Endothelial cell of umbilical vein (primary cell): ENCODE measurements at regions not wholly inside any gene's neighbourhood (a gene's known extent, or its start where the extent isn't known, plus 50 kb on each side); places are given as distances from the start of the nearest gene placed in this dataset.

ENCODE experiments used
- BruUV-seq: library from RNA; stranded (reverse); fragments of 400-500 nt; replicated peaks from 2 replicates; lab custom pipeline; 2021; lab: Mats Ljungman, UMichigan
- CTCF ChIA-PET: fragments of 300-600, 350-600 bp; sonication (Branson Sonifier 250); formaldehyde crosslinking; loops from one replicate; lab custom pipeline; 2021; ENCODE audit warnings: antibody characterized with exemption, inconsistent platforms; lab: Charles Lee
- POLR2A ChIA-PET: fragments of 300-600, 350-600 bp; sonication (Branson Sonifier 250); formaldehyde crosslinking; loops from one replicate; lab custom pipeline; 2021; ENCODE audit warnings: antibody characterized with exemption, inconsistent platforms; lab: Charles Lee
- DNase-seq: peaks from one replicate; pipeline ENCODE4 v3.0.0-alpha.2; 2011; ENCODE audit warnings: low read depth, low spot score
- FAIRE-seq: peaks from 2 replicates; lab custom pipeline; 2011; peaks lifted over from hg19 to GRCh38; lab: Jason Lieb, UNC
- H2AFZ ChIP-seq: 2 replicates; pipeline ENCODE4 v1.6.0; 2012; ENCODE audit warnings: low read depth, low read length, control low read depth, inconsistent platforms
- H3K27ac ChIP-seq: 2 replicates; pipeline ENCODE4 v1.5.1; 2011; ENCODE audit warnings: low read depth, mild to moderate bottlenecking, control low read depth, low read length, moderate library complexity; ENCODE audit not compliant: insufficient read depth
- H3K27me3 ChIP-seq, 2 experiments: 2 replicates each; pipeline versions ENCODE4 v1.6.0 to v1.6.1; 2011; ENCODE audit warnings: low read length in 2 of 2, mixed read lengths in 1 of 2; ENCODE audit not compliant: control insufficient read depth in 2 of 2, insufficient read depth in 2 of 2
- H3K36me3 ChIP-seq, 2 experiments: 2 replicates in 1 of 2; 3 replicates in 1 of 2; pipeline ENCODE4 v1.5.1; 2011; ENCODE audit warnings: low read length in 2 of 2, mild to moderate bottlenecking in 1 of 2, moderate library complexity in 1 of 2; ENCODE audit not compliant: control insufficient read depth in 2 of 2, insufficient read depth in 2 of 2; ENCODE audit errors: extremely low read depth in 1 of 2
- H3K4me1 ChIP-seq: 3 replicates; pipeline ENCODE4 v1.5.1; 2011; ENCODE audit warnings: mild to moderate bottlenecking, low read length; ENCODE audit not compliant: control insufficient read depth, insufficient read depth; ENCODE audit errors: extremely low read depth
- H3K4me2 ChIP-seq: 2 replicates; pipeline ENCODE4 v1.6.1; 2011; ENCODE audit warnings: low read length, control low read depth, mixed read lengths; ENCODE audit not compliant: insufficient read depth
- H3K4me3 ChIP-seq, 3 experiments: fragments of 200-600 bp in 1 of 3; sonication (generic), shearing (Covaris generic) in 1 of 3; replicated peaks in 1 of 3; 2 replicates each; pipeline ENCODE4 v1.5.1; 2011 to 2016; ENCODE audit warnings: control low read depth in 3 of 3, low read length in 3 of 3, mild to moderate bottlenecking in 2 of 3, inconsistent platforms in 1 of 3, low read depth in 1 of 3, moderate library complexity in 1 of 3; ENCODE audit not compliant: insufficient read depth in 1 of 3
- H3K79me2 ChIP-seq: 2 replicates; pipeline ENCODE4 v1.6.0; 2012; ENCODE audit warnings: low read length, inconsistent platforms; ENCODE audit not compliant: control insufficient read depth, insufficient read depth
- H3K9ac ChIP-seq: replicated peaks from 2 replicates; pipeline ENCODE3; 2011; ENCODE audit warnings: low read length, control low read depth; ENCODE audit not compliant: insufficient read depth; ENCODE audit errors: extremely low read depth
- H3K9me1 ChIP-seq: replicated peaks from 3 replicates; pipeline ENCODE4 v1.6.0; 2011; ENCODE audit warnings: mild to moderate bottlenecking, low read length; ENCODE audit not compliant: control insufficient read depth, insufficient read depth; ENCODE audit errors: extremely low read depth
- H3K9me3 ChIP-seq: replicated peaks from 2 replicates; pipeline ENCODE4 v1.5.1; 2012; ENCODE audit warnings: low read length, inconsistent platforms; ENCODE audit not compliant: control insufficient read depth, insufficient read depth
- H4K20me1 ChIP-seq: replicated peaks from 2 replicates; pipeline ENCODE3; 2011; ENCODE audit warnings: mild to moderate bottlenecking, low read length; ENCODE audit not compliant: control insufficient read depth, insufficient read depth; ENCODE audit errors: extremely low read depth
- CTCF ChIP-seq, 2 donors: IDR thresholded peaks; 1 replicate in 1 of 2; 2 replicates in 1 of 2; pipeline ENCODE4 v1.5.1; 2011; ENCODE audit warnings: low read length in 2 of 2, mild to moderate bottlenecking in 2 of 2, moderate library complexity in 2 of 2, control low read depth in 1 of 2, inconsistent platforms in 1 of 2, low read depth in 1 of 2; ENCODE audit not compliant: insufficient read depth in 1 of 2; ENCODE audit errors: extremely low read depth in 1 of 2
- EZH2 ChIP-seq: IDR thresholded peaks from 2 replicates; pipeline ENCODE4 v1.6.1; 2012; ENCODE audit warnings: borderline replicate concordance, low read depth, mild to moderate bottlenecking, moderate library complexity, low read length, inconsistent platforms; ENCODE audit not compliant: severe bottlenecking
- FOS ChIP-seq: IDR thresholded peaks from 2 replicates; pipeline ENCODE4 v1.6.1; 2011; ENCODE audit warnings: mild to moderate bottlenecking, low read length, moderate library complexity, borderline replicate concordance; ENCODE audit not compliant: insufficient read depth
- GATA2 ChIP-seq: IDR thresholded peaks from 2 replicates; pipeline ENCODE4 v1.7.0; 2011; ENCODE audit warnings: low read depth, mild to moderate bottlenecking, moderate library complexity, mixed read lengths, low read length; ENCODE audit not compliant: insufficient read length, insufficient read depth
- JUN ChIP-seq: IDR thresholded peaks from 2 replicates; pipeline ENCODE4 v1.6.1; 2011; ENCODE audit warnings: borderline replicate concordance, low read depth; ENCODE audit not compliant: insufficient read length, insufficient read depth
- MYC ChIP-seq: IDR thresholded peaks from one replicate; pipeline ENCODE4 v1.6.1; 2011; ENCODE audit warnings: mild to moderate bottlenecking, low read depth, low read length
- POLR2A ChIP-seq: IDR thresholded peaks from 2 replicates; pipeline ENCODE4 v1.6.1; 2012; ENCODE audit warnings: low read depth, mild to moderate bottlenecking, control low read depth, low read length
- POLR2AphosphoS5 ChIP-seq: IDR thresholded peaks from 2 replicates; pipeline ENCODE4 v1.6.1; 2012; ENCODE audit warnings: low read depth, mild to moderate bottlenecking, control low read depth, low read length, moderate library complexity; ENCODE audit not compliant: insufficient read depth
- dilution Hi-C: fragments of 300-500 bp; cut with MboI; formaldehyde crosslinking; loops from one replicate; pipeline ENCODE4 v1.15.0; 2019; ENCODE audit warnings: low sequenced_read_pairs; ENCODE audit not compliant: extremely low pct_ligation_motif_present
- intact Hi-C: fragments of 100-400 bp; cut with micrococcal nuclease; formaldehyde crosslinking; loops from one replicate; pipeline ENCODE4 v1.10.0; 2022
- TF ChIP-seq, protein P1 (sequence below): IDR thresholded peaks from 2 replicates; pipeline ENCODE4 v1.6.1; 2011; ENCODE audit not compliant: insufficient read depth, insufficient read length

- BruUV-seq = no TSS peak
- H2AFZ ChIP-seq = no peak overlapping the region
- H3K9me3 ChIP-seq = no peaks in the 10 kb centered on the region
- no peaks in the 10 kb centered on the region for H3K27me3 ChIP-seq
- H3K4me2 ChIP-seq = no peak overlapping the region
- no peaks in the 10 kb centered on the region for H3K4me1 ChIP-seq
- H3K4me3 ChIP-seq = no peak overlapping the region
- ChIA-PET CTCF (no interaction called here), POLR2A (no interaction called here)
- H3K36me3 ChIP-seq = no peaks in the 10 kb centered on the region
- dilution Hi-C loops (no loop called here), intact Hi-C loops (no loop called here)
- H3K9me1 ChIP-seq = no peaks in the 10 kb centered on the region
- DNase-seq (no peak), FAIRE-seq (no peak)
- H4K20me1 ChIP-seq = no peaks in the 10 kb centered on the region
- TF ChIP-seq FOS (no peak), POLR2AphosphoS5 (no peak), CTCF (IDR thresholded peaks at IDR 0.05; ENCODE audit: extremely low read depth in 1 of 2, insufficient read depth in 1 of 2, low read depth in 1 of 2, low read length in 2 of 2) (no peak), POLR2A (no peak)
- H3K27ac ChIP-seq = no peak overlapping the region
- no peak overlapping the region for H3K9ac ChIP-seq
- H3K79me2 ChIP-seq = no peaks in the 10 kb centered on the region
Observed at GRCh38 chr4:104286867-104287266, 207.8 kb downstream of the CXXC4 start.

DNA sequence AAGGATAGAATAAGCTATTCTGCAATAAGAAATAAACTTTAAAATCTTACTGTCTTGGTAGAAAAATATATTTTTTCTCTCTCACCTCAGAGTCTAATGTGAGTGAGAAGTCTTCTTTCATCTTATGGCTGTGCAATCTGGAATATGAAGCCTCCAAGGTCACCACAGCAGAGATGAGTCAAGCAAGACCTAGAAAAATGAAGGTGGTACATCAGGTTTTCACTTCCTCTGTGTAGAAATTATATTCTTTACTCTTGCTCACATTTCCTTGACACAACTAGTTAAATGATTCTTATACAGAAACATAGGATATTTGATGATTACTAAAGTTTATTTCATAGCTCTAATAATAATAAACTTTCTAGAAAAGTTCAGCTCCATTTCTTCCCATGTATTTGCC is 211.4 kb downstream of the CXXC4 start:
- TF ChIP-seq JUN (no peak), MYC (no peak), POLR2A (no peak), EZH2 (no peak), CTCF (IDR thresholded peaks at IDR 0.05; ENCODE audit: extremely low read depth in 1 of 2, insufficient read depth in 1 of 2, low read depth in 1 of 2, low read length in 2 of 2) (no peak), POLR2AphosphoS5 (no peak), GATA2 (no peak), FOS (no peak)
- TF ChIP-seq, protein P1, sequence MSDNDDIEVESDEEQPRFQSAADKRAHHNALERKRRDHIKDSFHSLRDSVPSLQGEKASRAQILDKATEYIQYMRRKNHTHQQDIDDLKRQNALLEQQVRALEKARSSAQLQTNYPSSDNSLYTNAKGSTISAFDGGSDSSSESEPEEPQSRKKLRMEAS = no peak
- Histone ChIP-seq H3K4me3 (no peak overlapping the region), H3K27me3 (no peaks in the 10 kb centered on the region), H3K36me3 (no peaks in the 10 kb centered on the region), H3K9ac (no peak overlapping the region), H3K4me2 (no peak overlapping the region), H3K9me3 (no peaks in the 10 kb centered on the region), H3K79me2 (no peaks in the 10 kb centered on the region), H3K4me1 (no peaks in the 10 kb centered on the region), H4K20me1 (no peaks in the 10 kb centered on the region), H3K9me1 (no peaks in the 10 kb centered on the region), H2AFZ (no peak overlapping the region), H3K27ac (no peak overlapping the region)
- intact Hi-C loops (no loop called here), dilution Hi-C loops (no loop called here)
- POLR2A ChIA-PET = no interaction called here
- CTCF ChIA-PET = interaction anchor here (2.1 kb wide), 1 partner anchor 10 kb away, joined by 5 read pairs; no protein-coding TSS in a partner anchor
- no TSS peak for BruUV-seq
- FAIRE-seq (no peak), DNase-seq (no peak)
